Loucy (cell line): ENCODE measurements at regions not wholly inside any gene's neighbourhood (a gene's known extent, or its start where the extent isn't known, plus 50 kb on each side); places are given as distances from the start of the nearest gene placed in this dataset.

Experiments used
- H2AFZ ChIP-seq: fragments of 200-600 bp; sonication (generic); 2 replicates; pipeline ENCODE4 v1.6.0; 2016; ENCODE audit warnings: antibody characterized with exemption, mild to moderate bottlenecking, low read length, moderate library complexity
- H3F3A ChIP-seq: fragments of 200-600 bp; 2 replicates; pipeline ENCODE4 v1.6.0; 2016; ENCODE audit warnings: antibody characterized with exemption, low read depth, mild to moderate bottlenecking
- H3K27me3 ChIP-seq: fragments of 200-600 bp; sonication (generic); 2 replicates; pipeline ENCODE4 v1.6.1; 2014; ENCODE audit warnings: low read length, mild to moderate bottlenecking; ENCODE audit not compliant: insufficient read depth, poor library complexity, severe bottlenecking
- H3K36me3 ChIP-seq: fragments of 200-600 bp; sonication (generic); 2 replicates; pipeline ENCODE4 v1.6.1; 2016; ENCODE audit warnings: low read length; ENCODE audit not compliant: insufficient read depth
- H3K4me1 ChIP-seq: fragments of 200-600 bp; sonication (generic); 2 replicates; pipeline ENCODE4 v1.5.1; 2014; ENCODE audit warnings: low read length, mild to moderate bottlenecking; ENCODE audit not compliant: insufficient read depth, poor library complexity, severe bottlenecking
- H3K4me2 ChIP-seq: fragments of 200-600 bp; sonication (generic); 2 replicates; pipeline ENCODE4 v1.6.0; 2014; ENCODE audit warnings: antibody characterized with exemption, low read length, low read depth, mild to moderate bottlenecking; ENCODE audit not compliant: poor library complexity, severe bottlenecking
- H3K4me3 ChIP-seq: fragments of 200-600 bp; sonication (generic); 2 replicates; pipeline ENCODE4 v1.5.1; 2014; ENCODE audit warnings: low read length, mild to moderate bottlenecking, mixed read lengths; ENCODE audit not compliant: poor library complexity, severe bottlenecking
- H3K79me2 ChIP-seq: fragments of 200-600 bp; sonication (generic); 2 replicates; pipeline ENCODE4 v1.6.1; 2014; ENCODE audit warnings: low read length; ENCODE audit not compliant: insufficient read depth
- H3K9ac ChIP-seq: fragments of 200-600 bp; sonication (generic); 2 replicates; pipeline ENCODE4 v1.6.0; 2014; ENCODE audit warnings: mild to moderate bottlenecking, low read depth, low read length, moderate library complexity; ENCODE audit not compliant: poor library complexity, severe bottlenecking
- H3K9me2 ChIP-seq: fragments of 200-600 bp; sonication (generic); replicated peaks from 2 replicates; pipeline ENCODE4 v1.6.1; 2016; ENCODE audit warnings: low read depth, low read length, mixed read lengths
- H3K9me3 ChIP-seq: fragments of 200-600 bp; sonication (generic); 2 replicates; pipeline ENCODE4 v1.6.1; 2014; ENCODE audit warnings: mild to moderate bottlenecking, antibody characterized with exemption, low read length, low read depth; ENCODE audit not compliant: insufficient read depth
- H4K20me1 ChIP-seq: fragments of 200-600 bp; sonication (generic); 2 replicates; pipeline ENCODE4 v1.6.0; 2014; ENCODE audit warnings: antibody characterized with exemption, low read length, mild to moderate bottlenecking; ENCODE audit not compliant: insufficient read depth, poor library complexity, severe bottlenecking
- EZH2phosphoT487 ChIP-seq: fragments of 200-600 bp; IDR thresholded peaks from 2 replicates; pipeline ENCODE4 v1.6.1; 2018; ENCODE audit warnings: antibody characterized with exemption, mild to moderate bottlenecking, moderate library complexity, borderline replicate concordance
- TF ChIP-seq, protein P1 (sequence below): fragments of 200-600 bp; sonication (generic); conservative IDR thresholded peaks from 2 replicates; pipeline ENCODE4 v1.5.1; 2014; ENCODE audit warnings: mild to moderate bottlenecking, antibody characterized with exemption, low read length

DNA sequence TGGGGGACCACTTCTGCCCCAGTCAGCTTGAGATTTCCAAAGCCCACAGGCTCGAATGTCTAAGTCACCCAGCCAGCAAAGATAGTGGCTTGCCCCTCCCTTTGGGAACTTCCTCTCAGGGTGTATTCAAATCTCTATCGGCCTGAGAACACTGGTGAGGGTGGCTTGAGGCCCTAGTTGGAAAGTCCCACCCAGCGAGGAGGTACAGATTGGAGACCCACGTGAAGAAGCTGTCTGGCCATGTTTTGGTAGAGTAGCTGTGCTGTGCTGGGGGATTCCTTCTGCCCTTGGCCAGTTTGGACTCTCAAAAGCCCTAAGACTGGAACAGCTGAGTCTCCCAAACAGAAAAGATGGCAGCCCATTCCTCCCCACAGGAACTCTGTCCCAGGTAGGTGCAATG is 172.7 kb upstream of the RIOK2 start:
- H4K20me1 ChIP-seq, result no peaks in the 10 kb centered on the region
- no peaks in the 10 kb centered on the region for H3K9me2 ChIP-seq
- no peak overlapping the region for H3K4me2 ChIP-seq
- H3K36me3 ChIP-seq, result no peaks in the 10 kb centered on the region
- no peaks in the 10 kb centered on the region for H3K9me3 ChIP-seq
- H3K4me1 ChIP-seq, result no peaks in the 10 kb centered on the region
- TF ChIP-seq, protein P1, sequence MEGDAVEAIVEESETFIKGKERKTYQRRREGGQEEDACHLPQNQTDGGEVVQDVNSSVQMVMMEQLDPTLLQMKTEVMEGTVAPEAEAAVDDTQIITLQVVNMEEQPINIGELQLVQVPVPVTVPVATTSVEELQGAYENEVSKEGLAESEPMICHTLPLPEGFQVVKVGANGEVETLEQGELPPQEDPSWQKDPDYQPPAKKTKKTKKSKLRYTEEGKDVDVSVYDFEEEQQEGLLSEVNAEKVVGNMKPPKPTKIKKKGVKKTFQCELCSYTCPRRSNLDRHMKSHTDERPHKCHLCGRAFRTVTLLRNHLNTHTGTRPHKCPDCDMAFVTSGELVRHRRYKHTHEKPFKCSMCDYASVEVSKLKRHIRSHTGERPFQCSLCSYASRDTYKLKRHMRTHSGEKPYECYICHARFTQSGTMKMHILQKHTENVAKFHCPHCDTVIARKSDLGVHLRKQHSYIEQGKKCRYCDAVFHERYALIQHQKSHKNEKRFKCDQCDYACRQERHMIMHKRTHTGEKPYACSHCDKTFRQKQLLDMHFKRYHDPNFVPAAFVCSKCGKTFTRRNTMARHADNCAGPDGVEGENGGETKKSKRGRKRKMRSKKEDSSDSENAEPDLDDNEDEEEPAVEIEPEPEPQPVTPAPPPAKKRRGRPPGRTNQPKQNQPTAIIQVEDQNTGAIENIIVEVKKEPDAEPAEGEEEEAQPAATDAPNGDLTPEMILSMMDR, result no peak
- no peak for TF ChIP-seq EZH2phosphoT487
- H3K9ac ChIP-seq, result no peak overlapping the region
- H2AFZ ChIP-seq, result no peak overlapping the region
- H3K79me2 ChIP-seq, result no peaks in the 10 kb centered on the region
- H3F3A ChIP-seq, result no peaks in the 10 kb centered on the region
- H3K27me3 ChIP-seq, result no peaks in the 10 kb centered on the region
- H3K4me3 ChIP-seq, result no peak overlapping the region

DNA sequence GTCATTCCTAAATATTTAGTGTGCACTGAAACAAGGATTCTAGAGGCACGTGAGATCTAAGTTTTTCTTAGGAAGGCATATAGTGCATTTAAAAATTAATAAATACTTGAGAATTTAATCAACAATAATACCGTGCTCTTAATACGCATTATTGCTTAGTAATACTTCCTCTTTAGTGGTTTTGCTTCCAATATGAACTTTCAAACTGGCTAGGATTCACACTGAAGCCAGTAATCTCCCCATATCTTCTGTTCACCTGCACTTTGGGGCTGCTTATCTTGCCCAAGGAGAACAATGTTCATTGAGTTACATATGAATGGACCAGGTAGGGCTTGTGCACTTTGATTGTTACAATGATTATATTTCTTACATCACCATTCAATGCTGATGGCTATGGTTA is 180.5 kb upstream of the RIOK2 start:
- no peak overlapping the region for H3K4me2 ChIP-seq
- no peaks in the 10 kb centered on the region for H3K27me3 ChIP-seq
- H3K9me2 ChIP-seq, result no peaks in the 10 kb centered on the region
- H2AFZ ChIP-seq, result no peak overlapping the region
- H3K9ac ChIP-seq, result no peak overlapping the region
- no peaks in the 10 kb centered on the region for H4K20me1 ChIP-seq
- no peak overlapping the region for H3K4me3 ChIP-seq
- H3K79me2 ChIP-seq, result no peaks in the 10 kb centered on the region
- H3K9me3 ChIP-seq, result no peaks in the 10 kb centered on the region
- no peaks in the 10 kb centered on the region for H3K4me1 ChIP-seq
- H3F3A ChIP-seq, result no peaks in the 10 kb centered on the region
- H3K36me3 ChIP-seq, result no peaks in the 10 kb centered on the region
- TF ChIP-seq, protein P1, result no peak
- no peak for TF ChIP-seq EZH2phosphoT487

DNA sequence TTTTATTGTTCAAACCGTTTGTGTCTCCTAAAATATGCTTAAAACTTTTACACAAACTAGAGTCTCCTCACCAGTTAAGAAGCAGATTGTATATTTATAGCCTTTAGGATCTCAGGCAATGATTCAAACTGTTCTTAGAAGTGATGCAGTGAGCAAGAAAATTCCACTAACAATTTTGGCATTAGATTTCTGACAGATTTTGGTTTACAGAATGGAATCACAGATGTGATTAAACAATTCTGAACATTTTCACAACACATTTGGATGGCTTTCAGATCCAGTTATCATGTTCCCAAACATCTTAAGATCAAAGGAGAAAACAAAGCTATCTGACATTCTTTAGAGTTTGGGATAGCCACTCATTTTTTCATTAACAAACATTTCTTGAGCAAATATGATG is 181.7 kb upstream of the RIOK2 start:
- no peaks in the 10 kb centered on the region for H3K27me3 ChIP-seq
- no peaks in the 10 kb centered on the region for H3K36me3 ChIP-seq
- TF ChIP-seq EZH2phosphoT487, result no peak
- TF ChIP-seq, protein P1, result no peak
- H3K79me2 ChIP-seq, result no peaks in the 10 kb centered on the region
- H3K9ac ChIP-seq, result no peak overlapping the region
- no peak overlapping the region for H3K4me3 ChIP-seq
- no peaks in the 10 kb centered on the region for H3K9me3 ChIP-seq
- H2AFZ ChIP-seq, result no peak overlapping the region
- H3K4me1 ChIP-seq, result no peaks in the 10 kb centered on the region
- H4K20me1 ChIP-seq, result no peaks in the 10 kb centered on the region
- no peaks in the 10 kb centered on the region for H3K9me2 ChIP-seq
- H3K4me2 ChIP-seq, result no peak overlapping the region
- H3F3A ChIP-seq, result no peaks in the 10 kb centered on the region
